ENCODE measurements at regions not wholly inside any gene's neighbourhood (a gene's known extent, or its start where the extent isn't known, plus 50 kb on each side); places are given as distances from the start of the nearest gene placed in this dataset.

DNA sequence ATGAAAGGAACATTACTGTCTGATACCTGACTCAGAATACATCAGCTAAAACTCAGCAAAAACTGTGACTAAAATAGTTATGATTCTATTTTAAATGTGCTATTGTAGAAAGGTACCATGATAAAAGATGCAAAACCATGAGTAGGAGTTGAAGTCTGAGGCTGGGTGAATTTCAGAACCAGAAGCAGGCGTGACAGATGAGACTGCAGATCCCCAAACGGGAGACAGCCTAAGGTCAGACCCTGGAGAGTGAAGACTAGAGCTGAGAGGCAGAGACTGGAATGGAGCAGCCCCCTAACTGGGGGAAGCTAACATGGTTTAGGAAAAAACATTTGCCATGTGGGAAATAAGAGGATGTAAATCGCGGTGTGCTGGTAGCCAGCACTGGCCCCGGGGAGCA, 275.8 kb downstream of the POM121L12 start (continued):
- TF ChIP-seq, protein P1, sequence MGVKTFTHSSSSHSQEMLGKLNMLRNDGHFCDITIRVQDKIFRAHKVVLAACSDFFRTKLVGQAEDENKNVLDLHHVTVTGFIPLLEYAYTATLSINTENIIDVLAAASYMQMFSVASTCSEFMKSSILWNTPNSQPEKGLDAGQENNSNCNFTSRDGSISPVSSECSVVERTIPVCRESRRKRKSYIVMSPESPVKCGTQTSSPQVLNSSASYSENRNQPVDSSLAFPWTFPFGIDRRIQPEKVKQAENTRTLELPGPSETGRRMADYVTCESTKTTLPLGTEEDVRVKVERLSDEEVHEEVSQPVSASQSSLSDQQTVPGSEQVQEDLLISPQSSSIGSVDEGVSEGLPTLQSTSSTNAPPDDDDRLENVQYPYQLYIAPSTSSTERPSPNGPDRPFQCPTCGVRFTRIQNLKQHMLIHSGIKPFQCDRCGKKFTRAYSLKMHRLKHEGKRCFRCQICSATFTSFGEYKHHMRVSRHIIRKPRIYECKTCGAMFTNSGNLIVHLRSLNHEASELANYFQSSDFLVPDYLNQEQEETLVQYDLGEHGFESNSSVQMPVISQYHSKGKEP (tag by site-specific recombination; IDR thresholded peaks at IDR 0.05) = no peak
- TF ChIP-seq ZNF37A (tag by site-specific recombination; IDR thresholded peaks at IDR 0.05) = no peak

DNA sequence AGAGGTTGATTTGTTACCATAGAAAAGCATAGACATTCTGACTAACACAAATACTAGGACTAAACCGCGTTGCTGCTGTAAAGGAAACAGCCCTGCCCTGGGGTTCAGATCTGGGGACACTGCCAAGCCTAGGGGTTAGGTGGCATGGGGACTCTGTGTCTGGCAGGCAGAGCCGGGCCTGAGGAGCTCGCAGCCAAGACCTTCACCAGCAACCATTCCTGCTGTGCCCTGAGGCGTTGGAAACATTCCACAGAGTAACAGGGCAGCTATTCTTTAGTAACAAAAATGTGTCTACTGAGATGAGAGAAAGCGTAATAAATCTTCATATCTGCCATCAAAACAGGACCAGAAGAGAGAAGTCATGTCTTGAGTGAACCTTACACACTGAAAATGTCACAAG, 280.5 kb downstream of the POM121L12 start:
- ChIA-PET POLR2A (no interaction called here), CTCF (no interaction called here)
- Histone ChIP-seq H3K36me3 (ENCODE audit: control insufficient read depth in 2 of 2, insufficient read depth in 1 of 2, low read length in 2 of 2) (no peaks in the 10 kb centered on the region), H3K27ac (ENCODE audit: extremely low read depth, low read depth, low read length) (no peak overlapping the region), H3K4me3 (ENCODE audit: low read depth, low read length) (no peak overlapping the region), H3K4me1 (ENCODE audit: control insufficient read depth, insufficient read depth, low read length) (no peaks in the 10 kb centered on the region), H3K9me3 (ENCODE audit: control insufficient read depth, insufficient read depth, low read depth, low read length) (no peaks in the 10 kb centered on the region)
- TF ChIP-seq ZNF747 (tag by site-specific recombination; IDR thresholded peaks at IDR 0.05) (no peak), ZBTB7A (tag by site-specific recombination; IDR thresholded peaks at IDR 0.05; ENCODE audit: low read depth) (no peak), ZFP41 (tag by site-specific recombination; IDR thresholded peaks at IDR 0.05; ENCODE audit: borderline replicate concordance) (no peak), ATF2 (tag by site-specific recombination; IDR thresholded peaks at IDR 0.05; ENCODE audit: low read depth) (no peak), ZBTB20 (tag by site-specific recombination; IDR thresholded peaks at IDR 0.05) (no peak), ZNF501 (tag by site-specific recombination; IDR thresholded peaks at IDR 0.05) (no peak), ZNF529 (tag by site-specific recombination; IDR thresholded peaks at IDR 0.05; ENCODE audit: insufficient replicate concordance) (no peak), ZNF239 (tag by site-specific recombination; IDR thresholded peaks at IDR 0.05) (no peak), ZNF157 (tag by site-specific recombination; IDR thresholded peaks at IDR 0.05) (no peak), ZNF184 (tag by site-specific recombination; IDR thresholded peaks at IDR 0.05) (no peak)

DNA sequence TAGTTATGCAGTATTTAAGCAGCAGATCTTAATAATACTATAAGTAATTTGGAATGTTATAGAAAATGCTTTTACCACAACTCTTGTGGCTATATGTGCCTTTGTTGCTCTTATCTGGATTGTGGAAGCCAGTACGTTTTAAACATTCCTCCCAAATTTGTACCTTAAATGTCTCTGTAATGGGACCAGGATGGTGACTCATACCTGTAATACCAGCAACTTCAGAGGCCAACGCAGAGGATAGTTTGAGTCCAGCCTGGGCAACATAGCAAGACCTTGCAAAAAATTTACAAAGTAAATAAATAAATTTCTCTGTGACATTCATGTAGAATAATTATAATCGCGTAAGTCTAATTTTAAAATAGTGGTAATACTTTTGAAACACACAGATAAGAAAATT, 283.1 kb downstream of the POM121L12 start:
- no peak overlapping the region for H3K4me3 ChIP-seq (ENCODE audit: low read depth, low read length)
- no peaks in the 10 kb centered on the region for H3K9me3 ChIP-seq (ENCODE audit: control insufficient read depth, insufficient read depth, low read depth, low read length)
- H3K4me1 ChIP-seq (ENCODE audit: control insufficient read depth, insufficient read depth, low read length) = no peaks in the 10 kb centered on the region
- H3K36me3 ChIP-seq (ENCODE audit: control insufficient read depth in 2 of 2, insufficient read depth in 1 of 2, low read length in 2 of 2) = no peaks in the 10 kb centered on the region
- H3K27ac ChIP-seq (ENCODE audit: extremely low read depth, low read depth, low read length) = no peak overlapping the region
- POLR2A ChIA-PET = no interaction called here
- no peak for TF ChIP-seq PATZ1 (tag by site-specific recombination; IDR thresholded peaks at IDR 0.05)
- TF ChIP-seq, protein P2, sequence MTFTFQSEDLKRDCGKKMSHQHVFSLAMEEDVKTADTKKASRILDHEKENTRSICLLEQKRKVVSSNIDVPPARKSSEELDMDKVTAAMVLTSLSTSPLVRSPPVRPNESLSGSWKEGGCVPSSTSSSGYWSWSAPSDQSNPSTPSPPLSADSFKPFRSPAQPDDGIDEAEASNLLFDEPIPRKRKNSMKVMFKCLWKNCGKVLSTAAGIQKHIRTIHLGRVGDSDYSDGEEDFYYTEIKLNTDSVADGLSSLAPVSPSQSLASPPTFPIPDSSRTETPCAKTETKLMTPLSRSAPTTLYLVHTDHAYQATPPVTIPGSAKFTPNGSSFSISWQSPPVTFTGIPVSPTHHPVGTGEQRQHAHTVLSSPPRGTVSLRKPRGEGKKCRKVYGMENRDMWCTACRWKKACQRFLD (tag by site-specific recombination; IDR thresholded peaks at IDR 0.05) = no peak
- TF ChIP-seq ZNF596 (tag by site-specific recombination; IDR thresholded peaks at IDR 0.05) = no peak
- no peak for TF ChIP-seq ZNF76 (tag by site-specific recombination; IDR thresholded peaks at IDR 0.05; ENCODE audit: borderline replicate concordance, low read depth)
- TF ChIP-seq, protein P3, sequence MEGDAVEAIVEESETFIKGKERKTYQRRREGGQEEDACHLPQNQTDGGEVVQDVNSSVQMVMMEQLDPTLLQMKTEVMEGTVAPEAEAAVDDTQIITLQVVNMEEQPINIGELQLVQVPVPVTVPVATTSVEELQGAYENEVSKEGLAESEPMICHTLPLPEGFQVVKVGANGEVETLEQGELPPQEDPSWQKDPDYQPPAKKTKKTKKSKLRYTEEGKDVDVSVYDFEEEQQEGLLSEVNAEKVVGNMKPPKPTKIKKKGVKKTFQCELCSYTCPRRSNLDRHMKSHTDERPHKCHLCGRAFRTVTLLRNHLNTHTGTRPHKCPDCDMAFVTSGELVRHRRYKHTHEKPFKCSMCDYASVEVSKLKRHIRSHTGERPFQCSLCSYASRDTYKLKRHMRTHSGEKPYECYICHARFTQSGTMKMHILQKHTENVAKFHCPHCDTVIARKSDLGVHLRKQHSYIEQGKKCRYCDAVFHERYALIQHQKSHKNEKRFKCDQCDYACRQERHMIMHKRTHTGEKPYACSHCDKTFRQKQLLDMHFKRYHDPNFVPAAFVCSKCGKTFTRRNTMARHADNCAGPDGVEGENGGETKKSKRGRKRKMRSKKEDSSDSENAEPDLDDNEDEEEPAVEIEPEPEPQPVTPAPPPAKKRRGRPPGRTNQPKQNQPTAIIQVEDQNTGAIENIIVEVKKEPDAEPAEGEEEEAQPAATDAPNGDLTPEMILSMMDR (tag by site-specific recombination; IDR thresholded peaks at IDR 0.05) = no peak
- no peak for TF ChIP-seq SCRT1 (tag by site-specific recombination; IDR thresholded peaks at IDR 0.05; ENCODE audit: borderline replicate concordance)
- no peak for TF ChIP-seq ZBTB21 (tag by site-specific recombination; IDR thresholded peaks at IDR 0.05)
- TF ChIP-seq, protein P4, sequence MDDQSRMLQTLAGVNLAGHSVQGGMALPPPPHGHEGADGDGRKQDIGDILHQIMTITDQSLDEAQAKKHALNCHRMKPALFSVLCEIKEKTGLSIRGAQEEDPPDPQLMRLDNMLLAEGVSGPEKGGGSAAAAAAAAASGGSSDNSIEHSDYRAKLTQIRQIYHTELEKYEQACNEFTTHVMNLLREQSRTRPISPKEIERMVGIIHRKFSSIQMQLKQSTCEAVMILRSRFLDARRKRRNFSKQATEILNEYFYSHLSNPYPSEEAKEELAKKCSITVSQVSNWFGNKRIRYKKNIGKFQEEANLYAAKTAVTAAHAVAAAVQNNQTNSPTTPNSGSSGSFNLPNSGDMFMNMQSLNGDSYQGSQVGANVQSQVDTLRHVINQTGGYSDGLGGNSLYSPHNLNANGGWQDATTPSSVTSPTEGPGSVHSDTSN (CRISPR knock-in tag; IDR thresholded peaks at IDR 0.05) = no peak
- no peak for TF ChIP-seq RBAK (tag by site-specific recombination; IDR thresholded peaks at IDR 0.05)
- TF ChIP-seq ZNF157 (tag by site-specific recombination; IDR thresholded peaks at IDR 0.05) = no peak
- CTCF ChIA-PET = no interaction called here
